ENCODE measurements at regions not wholly inside any gene's neighbourhood (a gene's known extent, or its start where the extent isn't known, plus 50 kb on each side); places are given as distances from the start of the nearest gene placed in this dataset.

- DNase-seq (ENCODE audit: insufficient read length, low spot score) (no peak), FAIRE-seq (peak; percentile 66)
- no peak for TF ChIP-seq CTCF (IDR thresholded peaks at IDR 0.05; ENCODE audit: insufficient read depth, missing control alignments)
Measured at GRCh38 chr1:178572604-178573003, 59.7 kb downstream of the TEX35 start.

- DNase-seq (ENCODE audit: insufficient read length, low spot score) (no peak), FAIRE-seq (no peak)
- no peak for TF ChIP-seq CTCF (IDR thresholded peaks at IDR 0.05; ENCODE audit: insufficient read depth, missing control alignments)
Measured at GRCh38 chr1:178573330-178573729, 60.4 kb downstream of the TEX35 start.

- DNase-seq (ENCODE audit: insufficient read length, low spot score) (no peak), FAIRE-seq (no peak)
- no peak for TF ChIP-seq CTCF (IDR thresholded peaks at IDR 0.05; ENCODE audit: insufficient read depth, missing control alignments)
Measured at GRCh38 chr1:178574345-178574744, 61.4 kb downstream of the TEX35 start.

- TF ChIP-seq CTCF (IDR thresholded peaks at IDR 0.05; ENCODE audit: insufficient read depth, missing control alignments), result no peak
- FAIRE-seq (peak; percentile 71), DNase-seq (ENCODE audit: insufficient read length, low spot score) (no peak)
Measured at GRCh38 chr1:178575611-178576361, 62.9 kb downstream of the TEX35 start.

GRCh38 chr1:178576841-178577240, 63.9 kb downstream of the TEX35 start:
- FAIRE-seq (no peak), DNase-seq (ENCODE audit: insufficient read length, low spot score) (no peak)
- TF ChIP-seq CTCF (IDR thresholded peaks at IDR 0.05; ENCODE audit: insufficient read depth, missing control alignments), result no peak

GRCh38 chr1:178577882-178578281, 65.0 kb downstream of the TEX35 start:
- DNase-seq (ENCODE audit: insufficient read length, low spot score), result no peak
- TF ChIP-seq CTCF (IDR thresholded peaks at IDR 0.05; ENCODE audit: insufficient read depth, missing control alignments), result no peak
- FAIRE-seq, result peak; percentile 78

GRCh38 chr1:178578541-178578940, 65.6 kb downstream of the TEX35 start:
- DNase-seq (ENCODE audit: insufficient read length, low spot score), result no peak
- no peak for FAIRE-seq
- no peak for TF ChIP-seq CTCF (IDR thresholded peaks at IDR 0.05; ENCODE audit: insufficient read depth, missing control alignments)
